NCI-H524 treated with DMSO at 0.1 percent for 48 hours (cell line): ENCODE measurements at regions not wholly inside any gene's neighbourhood (a gene's known extent, or its start where the extent isn't known, plus 50 kb on each side); places are given as distances from the start of the nearest gene placed in this dataset.

Experiments
- DNase-seq: peaks from one replicate; lab custom pipeline; 2025; lab: John Stamatoyannopoulos, UW

DNA sequence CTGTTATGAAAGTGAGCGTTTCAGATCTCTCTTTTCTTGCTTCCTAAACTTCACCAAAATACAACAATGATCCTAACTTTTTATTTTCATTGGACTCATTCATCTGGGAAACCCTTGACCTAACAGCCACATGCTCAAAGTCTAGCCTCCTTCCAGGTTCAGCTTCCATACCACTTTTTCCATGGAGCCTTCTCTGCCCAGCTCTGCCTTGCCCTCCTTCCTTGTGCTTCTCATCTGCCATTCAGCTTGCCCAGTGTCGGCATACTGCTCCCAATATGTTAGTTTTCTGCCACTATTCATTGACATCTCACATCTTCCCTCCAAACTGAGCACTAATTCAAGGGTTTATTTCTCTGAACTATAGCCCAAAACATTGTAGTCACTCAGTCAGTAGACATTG lies 214.7 kb downstream of the RAD51AP2 start:
- DNase-seq, result no peak

DNA sequence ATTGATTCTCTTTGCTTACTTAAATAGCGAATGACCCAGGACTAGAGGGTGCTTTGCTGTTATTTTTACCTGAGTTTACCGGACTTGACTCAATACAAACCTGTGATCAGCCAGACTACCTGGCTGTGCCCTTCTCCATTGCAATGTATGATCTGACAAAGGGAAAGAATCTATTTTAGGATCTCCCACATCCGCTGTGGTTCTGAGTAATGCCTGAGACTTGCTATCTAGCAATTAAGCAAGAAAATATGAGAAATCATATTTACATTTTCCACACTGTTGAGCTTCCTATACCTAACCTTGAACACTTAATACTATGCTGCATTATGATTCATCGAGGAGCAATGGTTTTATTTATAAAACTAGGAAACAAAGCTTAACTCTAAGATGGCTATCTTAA lies 215.2 kb downstream of the RAD51AP2 start:
- DNase-seq, result no peak

DNA sequence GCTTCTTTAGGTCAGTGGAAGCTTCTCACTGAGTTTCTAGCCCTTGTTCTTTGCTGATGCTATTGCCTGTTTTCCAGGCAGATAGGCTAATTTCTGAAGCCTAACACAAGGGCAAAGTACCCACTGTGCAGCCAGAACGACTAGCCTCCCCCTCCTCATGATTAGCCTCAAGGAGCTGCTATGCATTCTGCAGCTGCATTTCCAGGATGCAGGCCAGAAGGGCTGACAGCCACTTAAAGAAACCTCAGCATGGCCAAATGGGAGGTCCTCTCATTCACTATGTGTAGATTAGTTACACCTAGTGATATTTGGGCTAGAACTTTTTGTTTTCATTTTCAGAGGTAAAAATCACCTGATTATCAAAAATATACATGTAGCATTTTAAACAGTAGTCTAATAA lies 216.0 kb downstream of the RAD51AP2 start:
- DNase-seq, result no peak

DNA sequence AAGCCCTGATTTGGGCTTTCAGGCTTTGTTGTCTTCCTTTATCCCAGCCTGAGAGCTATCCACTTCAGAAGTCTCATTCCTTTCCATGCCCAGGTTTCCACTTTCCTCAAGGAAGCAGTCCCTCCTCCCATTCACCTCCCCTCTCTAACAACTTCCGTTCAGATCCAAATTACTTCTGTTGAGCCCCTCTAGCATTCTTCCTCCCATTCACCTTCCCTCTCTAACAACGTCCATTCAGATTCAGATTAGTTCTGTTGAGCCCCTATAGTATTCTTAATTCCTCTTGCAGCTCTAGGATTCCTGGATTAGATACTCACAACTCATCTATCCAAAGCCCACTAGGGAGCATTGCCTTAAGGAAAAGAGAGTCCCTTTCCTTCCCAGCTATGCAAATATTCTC lies 216.8 kb downstream of the RAD51AP2 start:
- DNase-seq, result no peak

DNA sequence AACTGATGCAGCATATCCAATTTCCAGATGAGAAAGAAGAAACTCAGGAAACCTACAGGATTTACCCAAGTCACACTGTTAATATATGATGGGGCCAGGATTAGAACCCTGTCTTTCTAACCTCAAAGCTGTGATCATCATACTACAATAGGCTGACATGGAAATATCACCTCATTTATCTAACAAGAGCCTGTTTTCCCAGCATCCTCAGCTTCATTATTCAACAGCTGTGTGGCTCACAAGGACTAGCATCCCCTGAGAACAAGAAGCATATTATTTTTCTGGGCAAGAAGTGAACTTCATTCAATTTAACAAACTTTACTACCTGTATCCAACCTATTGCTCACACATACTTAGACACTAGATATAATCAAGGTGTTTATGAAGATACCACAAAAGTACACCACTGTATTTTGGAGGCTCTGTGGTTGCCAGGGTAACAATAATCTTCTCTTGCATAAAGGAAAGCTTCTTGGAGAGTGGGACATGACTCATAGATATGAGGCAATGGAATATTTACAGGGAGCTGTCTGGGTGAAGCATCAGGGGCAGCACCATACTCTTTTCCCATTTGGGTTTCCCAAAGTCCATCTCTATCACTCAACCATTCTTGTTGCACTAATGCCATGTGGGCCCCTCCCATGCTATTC lies 218.2 kb downstream of the RAD51AP2 start:
- DNase-seq, result no peak

DNA sequence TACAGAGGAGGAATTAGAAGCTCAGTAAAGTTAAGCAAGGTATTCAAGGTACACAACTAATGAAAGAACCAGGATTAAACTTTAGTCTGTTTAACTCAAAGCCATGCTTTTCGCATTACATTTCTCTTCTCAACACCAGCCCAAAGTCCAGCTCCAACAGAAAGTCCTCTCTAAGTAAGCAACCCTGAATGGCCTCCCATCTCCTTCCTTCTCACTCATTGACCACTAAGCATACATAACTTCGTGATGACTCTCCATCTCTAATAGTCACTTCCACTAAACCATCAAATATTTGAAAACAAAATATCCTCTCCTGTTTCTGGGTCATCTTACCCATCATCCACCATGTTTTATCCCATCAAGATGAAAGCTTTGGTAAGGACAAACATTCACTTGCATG lies 219.8 kb downstream of the RAD51AP2 start:
- no peak for DNase-seq

DNA sequence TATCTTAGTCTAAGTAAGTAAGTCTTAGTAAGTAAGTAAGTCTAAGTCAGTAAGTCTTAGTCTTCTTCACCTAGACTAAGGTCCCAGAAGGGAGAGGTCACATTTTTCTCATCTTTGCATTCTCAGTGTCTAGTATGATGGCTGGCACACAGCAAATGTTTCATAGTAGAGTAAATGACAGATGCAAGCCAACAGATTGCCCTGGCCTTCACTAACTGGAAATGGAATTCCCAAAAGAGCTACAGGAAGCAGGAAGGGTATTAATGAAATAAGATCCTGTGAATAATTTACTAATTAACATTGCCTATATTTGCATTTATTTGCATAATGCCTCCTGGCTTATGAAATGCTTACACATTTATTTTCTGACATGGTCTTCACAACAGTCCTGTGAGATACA lies 221.6 kb downstream of the RAD51AP2 start:
- no peak for DNase-seq

DNA sequence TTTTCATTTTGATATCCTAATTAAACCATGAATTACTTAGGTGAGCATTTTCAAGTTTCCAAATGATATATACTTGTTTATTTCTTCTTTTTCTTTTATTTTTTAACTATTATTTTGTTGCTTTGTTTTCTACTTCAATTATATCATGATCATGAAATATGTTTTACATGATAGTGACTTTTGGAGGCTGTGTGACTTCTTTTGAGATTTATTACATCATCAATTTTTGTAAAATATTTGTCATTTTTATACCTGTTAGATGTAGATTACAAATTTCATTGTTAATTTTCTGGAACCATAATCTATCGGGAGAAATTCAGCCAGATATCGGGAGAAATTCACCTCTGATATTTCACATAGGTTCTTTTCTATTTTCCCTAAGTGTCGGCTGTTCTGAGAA lies 228.6 kb downstream of the RAD51AP2 start:
- no peak for DNase-seq

DNA sequence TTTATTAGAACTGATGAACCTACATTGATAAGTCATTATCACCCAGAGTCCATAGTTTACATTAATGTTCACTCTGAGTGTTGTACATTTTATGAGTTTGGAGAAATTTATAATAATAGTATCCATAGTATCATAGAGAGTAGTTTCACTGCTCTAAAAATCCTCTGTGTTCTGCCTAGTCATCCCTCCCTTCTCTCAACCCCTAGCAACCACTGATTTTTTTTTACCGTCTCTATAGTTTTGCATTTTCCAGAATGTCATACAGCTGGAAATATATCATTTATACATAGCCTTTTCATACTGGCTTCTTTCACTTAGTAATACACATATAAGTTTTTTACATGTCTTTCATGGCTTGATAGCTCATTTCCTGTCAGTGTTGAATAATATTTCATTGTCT lies 231.1 kb downstream of the RAD51AP2 start:
- DNase-seq, result no peak

DNA sequence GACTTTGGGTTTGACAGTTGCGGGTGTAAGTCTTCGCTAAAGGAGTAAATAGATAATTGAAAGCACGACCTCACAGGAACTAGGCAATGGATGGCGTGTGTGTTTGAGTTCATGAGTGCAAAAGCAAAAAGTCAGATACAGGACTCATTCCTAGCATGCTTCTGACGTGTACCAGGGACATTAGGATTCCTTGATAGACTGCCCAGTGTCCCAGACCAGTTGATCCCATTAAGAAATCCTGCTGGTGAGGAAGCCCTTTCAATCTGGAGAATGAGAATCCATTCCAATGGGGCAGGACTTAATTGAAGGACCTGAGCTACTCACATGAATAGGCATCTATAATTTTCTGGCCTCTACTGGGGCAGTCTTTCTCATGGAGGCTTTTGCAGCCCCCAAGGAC lies 235.4 kb downstream of the RAD51AP2 start:
- DNase-seq, result no peak

DNA sequence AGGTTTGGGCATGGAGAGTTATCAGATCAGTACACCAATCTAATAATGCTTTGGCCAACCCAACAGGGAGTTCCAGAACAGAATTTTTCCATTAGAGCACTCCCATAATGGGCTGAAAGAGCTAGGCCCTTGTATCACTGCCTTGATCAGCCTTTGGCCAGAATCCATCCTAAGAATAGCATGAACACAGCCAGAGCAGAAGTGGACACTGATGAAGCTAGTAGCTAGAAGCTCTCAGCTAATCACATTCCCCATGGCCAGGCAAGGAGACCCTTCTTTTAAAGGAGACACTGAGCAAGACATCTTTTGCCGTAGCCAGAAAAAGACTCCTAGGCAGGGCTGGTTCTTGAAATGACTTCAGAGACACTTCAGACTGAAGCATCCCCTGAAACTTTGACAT lies 236.0 kb downstream of the RAD51AP2 start:
- no peak for DNase-seq

DNA sequence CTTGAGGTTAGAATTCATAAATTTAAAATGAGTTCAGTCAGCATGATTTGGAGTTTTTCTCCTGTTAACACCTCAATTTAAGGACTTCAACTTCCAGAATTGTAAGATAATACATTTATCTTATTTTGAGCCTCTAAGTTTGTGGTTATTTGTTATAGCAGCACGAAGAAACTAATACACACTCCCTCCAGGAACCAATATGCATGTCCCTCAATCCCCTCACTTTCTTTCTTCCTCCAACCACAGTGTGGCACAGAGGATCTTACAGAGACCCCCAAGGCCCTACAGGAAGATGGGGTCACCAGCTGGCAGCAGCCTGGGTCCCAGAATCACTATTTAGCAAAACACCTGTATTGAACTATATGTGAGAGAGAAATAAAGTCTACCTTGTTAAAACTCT lies 242.0 kb downstream of the RAD51AP2 start:
- no peak for DNase-seq

DNA sequence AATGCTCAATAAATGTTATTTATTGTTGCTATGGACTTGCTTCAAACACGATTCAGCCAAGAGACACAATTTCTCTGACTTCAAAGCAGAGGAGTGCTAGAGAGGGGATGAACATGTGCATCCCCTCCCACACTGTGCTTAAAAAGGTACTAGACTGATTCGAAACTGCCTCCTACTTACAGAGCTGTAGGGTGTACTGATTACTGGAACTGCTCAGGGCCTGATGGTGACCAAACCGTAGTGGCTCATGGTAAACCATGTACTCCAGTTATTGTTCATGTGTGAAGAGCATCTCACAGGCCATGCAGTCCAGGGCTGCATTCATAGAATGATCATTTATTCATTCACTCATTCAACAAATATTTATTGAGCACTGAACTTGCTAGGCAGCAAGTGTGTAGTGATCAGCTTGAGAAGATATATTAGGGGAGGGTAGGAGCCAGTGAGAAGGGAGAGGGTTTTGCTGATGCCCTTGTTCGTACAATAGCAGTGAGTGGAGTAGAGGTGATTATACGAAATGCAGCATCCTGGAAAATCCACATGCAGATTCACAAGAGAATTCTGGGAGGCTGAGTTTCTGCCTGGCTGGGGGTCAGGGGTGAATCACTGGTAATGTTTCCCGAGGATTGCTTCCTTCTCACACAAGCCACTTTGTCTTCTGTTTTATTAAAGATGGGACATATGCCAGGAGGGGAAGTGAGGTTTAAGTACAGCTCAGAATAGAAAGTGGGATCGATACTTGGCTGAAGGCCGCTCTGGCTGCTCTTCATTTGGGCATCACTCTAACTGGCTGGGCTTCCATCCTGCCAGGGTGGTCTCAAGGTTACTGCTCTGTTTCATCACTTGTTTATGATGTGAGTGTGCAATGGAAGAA lies 245.4 kb downstream of the RAD51AP2 start:
- DNase-seq, result no peak

DNA sequence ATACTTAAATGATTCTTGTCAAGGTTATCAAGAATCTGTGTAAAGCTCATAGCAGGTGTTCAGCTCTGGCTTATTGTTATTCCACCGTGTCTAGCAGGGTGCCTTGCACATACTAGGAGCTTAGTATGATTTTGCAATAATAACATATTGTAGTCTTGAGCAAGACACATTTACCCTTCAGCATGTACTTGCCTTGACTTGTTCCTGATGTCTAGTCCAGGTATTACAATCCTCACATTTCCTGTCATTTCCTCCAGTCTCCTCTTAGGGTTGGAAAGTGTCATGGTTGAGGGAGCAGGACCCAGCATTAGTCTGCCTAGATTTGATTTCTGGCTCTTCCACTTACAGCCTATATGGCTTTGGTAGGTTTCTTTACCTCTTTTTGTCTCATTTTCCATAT lies 246.1 kb downstream of the RAD51AP2 start:
- DNase-seq, result no peak

DNA sequence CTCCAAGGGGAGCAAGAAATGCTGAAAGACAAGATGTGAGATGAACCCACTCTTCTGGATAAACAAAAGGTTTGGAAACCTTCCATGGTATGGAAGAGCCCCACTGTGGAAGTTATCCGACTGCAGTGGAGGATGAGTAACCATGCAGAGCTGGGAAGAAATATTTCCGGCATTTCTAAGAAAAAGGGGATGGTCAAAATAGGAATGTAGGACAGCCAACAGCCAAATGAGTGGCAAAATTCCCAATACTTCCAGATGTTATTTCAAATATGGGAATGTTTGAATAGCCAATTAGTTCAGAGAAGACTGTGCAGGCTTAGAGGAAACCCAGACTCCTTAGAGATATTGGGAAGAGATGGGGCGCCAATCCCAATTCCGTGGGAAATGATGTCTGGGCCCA lies 246.8 kb downstream of the RAD51AP2 start:
- DNase-seq, result no peak

DNA sequence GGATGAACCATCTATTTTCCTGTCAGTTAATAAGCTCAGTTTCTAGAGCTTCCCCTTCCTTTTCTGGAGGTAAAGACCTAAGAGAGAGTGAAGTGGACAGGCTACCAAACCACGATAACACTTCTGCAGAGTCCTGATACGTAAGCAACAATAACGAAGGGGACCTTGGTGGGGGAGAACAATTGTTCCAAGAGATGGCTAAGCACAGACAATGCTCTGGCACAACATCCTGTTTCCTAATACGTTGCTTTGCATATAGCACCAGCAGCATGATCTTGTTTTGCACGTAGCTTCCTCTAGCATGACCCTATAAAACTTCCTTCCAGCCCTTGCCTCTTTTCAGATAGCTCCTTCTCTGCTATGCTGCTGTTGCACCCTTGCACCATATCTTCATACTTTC lies 247.3 kb downstream of the RAD51AP2 start:
- DNase-seq, result no peak

DNA sequence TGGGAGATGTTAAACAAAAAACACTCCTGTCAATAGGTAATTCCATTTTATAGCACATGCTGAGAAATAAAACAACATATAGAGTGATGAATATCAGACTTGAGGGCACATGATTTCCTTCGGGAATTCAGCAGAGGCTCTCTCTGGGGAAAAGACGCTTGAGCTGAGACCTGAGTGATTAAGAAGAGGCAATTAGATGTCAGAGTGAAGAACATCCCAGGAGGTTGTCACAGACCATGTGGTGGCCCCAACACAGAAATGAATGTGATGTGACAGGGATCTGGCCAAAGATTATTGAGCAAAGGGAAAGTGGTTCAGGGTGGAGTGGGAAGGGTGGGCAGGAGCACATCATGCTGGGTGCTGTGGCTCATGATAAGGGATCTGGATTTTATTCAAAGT lies 254.7 kb downstream of the RAD51AP2 start:
- DNase-seq, result no peak

DNA sequence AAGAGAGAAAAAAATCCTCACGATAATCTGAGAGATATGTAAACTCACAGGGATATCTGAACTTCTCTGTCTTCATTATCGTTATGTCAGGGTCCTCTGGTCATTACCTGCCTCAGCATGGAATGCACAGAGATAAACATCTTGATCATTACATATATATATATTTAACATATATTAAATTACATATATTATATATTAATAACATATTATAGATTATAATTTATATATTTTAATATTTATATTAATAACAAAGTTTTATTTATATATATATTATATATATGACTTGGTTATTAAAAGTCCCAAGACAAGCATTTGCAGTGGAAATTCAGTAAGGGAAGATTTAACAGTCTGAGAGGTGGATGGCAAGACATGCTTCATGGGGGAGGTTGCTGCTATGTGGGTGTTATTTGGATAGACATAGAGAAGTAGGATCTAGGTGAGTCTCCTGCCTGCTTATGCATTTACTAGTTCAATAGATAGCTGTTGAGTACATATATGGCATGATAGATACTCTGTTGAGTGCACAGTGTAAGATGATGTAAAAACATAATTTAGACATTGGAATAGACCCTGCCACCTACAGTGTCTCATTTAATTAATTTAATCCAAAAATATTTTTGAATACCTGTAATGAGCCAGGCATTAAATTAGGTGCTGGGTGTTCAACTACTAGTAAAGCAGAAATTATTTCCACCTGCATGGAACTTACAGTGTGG lies 255.2 kb downstream of the RAD51AP2 start:
- no peak for DNase-seq

DNA sequence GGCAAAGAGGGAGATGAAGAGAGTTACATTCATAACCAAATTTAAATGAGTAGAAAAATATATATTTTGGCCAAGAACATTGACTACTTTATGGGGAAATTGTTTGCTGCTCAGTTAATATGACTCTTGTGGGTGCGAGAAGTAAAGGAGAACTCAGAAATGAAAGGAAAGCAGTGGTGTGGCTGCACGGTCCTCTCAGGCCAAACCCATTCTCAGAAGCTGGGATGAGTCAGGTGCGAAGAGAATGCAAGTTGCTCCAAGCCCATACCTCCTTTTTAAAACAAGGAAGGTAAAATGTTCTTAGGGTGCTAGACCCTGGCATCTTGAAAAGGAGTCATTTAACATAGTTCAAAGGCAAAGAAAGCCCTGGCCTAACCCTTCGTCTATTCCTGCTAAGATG lies 258.6 kb downstream of the RAD51AP2 start:
- no peak for DNase-seq

DNA sequence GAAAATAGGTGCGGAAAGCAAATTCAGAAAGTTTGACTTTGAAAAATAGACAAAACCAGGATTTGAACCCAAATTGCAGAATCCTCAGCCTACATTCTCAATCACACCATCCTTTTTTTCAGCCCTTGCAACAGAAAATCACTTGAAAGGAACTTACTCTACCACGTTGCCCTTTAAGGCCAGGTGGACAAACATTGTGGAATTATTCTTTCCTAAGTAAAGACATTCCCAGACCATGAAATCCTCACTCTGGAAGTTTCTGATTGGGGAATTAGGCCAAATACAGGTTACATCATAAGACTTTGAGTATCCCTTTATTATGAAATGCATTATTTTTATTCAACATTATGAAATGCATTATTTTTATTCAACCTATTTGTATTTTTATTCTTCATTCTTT lies 259.4 kb downstream of the RAD51AP2 start:
- DNase-seq, result no peak

DNA sequence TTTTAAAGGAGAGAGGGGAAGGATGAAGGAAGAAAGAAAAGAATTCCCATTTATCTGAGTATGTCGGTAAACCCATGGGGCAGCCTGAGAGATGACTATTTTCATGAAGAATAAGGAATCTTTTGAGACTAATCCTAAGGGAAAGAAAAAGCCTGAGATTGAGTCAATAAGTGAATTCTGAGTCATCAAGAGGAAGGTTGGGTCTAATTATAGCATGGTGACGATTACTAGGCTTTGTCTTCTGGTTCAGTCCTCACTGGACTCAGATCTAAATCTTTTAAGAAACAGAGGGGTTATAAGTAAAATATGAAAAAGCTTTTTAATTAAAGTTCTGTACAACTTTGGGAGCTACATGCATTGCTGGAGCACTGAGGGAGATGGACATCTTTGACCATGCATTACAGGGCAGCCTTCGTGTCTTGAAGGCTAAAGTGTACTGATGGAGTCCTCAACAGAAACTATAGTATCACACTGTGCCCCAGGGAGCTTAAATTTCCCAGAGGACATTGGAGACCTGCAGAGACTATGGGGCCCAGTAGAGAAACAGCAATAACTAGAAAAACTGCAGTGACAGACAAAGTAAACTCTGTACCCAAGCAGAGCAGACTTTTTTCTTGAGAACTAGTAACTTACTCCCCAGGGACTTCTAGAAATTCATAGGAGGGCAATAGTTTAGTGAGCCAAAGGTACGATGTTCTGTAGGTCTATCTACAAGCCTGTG lies 260.9 kb downstream of the RAD51AP2 start:
- DNase-seq, result no peak

DNA sequence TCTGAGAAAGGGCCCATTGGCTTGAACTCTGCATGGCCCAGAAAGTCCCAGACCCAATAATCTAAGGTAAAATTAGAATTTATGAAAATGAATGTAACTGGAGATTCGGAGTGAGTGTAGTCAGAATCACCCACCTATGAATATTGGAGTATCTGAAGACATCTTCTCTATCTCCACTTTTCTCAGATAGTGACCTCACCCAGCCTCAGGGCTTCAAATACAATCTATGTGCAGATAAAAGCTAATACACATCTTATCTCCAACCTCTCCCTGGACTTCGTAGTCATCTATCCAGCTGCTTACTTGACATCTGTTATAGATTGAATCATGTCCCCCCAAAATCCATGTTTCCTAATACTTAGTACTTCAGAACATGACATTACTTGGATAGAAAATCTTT lies 263.2 kb downstream of the RAD51AP2 start:
- no peak for DNase-seq
